Progenitor cell of endocrine pancreas (in vitro differentiated cells): ENCODE measurements at regions not wholly inside any gene's neighbourhood (a gene's known extent, or its start where the extent isn't known, plus 50 kb on each side); places are given as distances from the start of the nearest gene placed in this dataset.

Experiments
- DNase-seq: peaks from one replicate; pipeline ENCODE4 v3.0.0; 2021; ENCODE audit warnings: low spot score; ENCODE audit not compliant: unreplicated experiment
- H3K27ac Mint-ChIP-seq: 2 replicates; pipeline ENCODE4 v1.8.0; 2021; ENCODE audit warnings: mild to moderate bottlenecking, moderate library complexity, mixed read lengths
- H3K27me3 Mint-ChIP-seq: 2 replicates; pipeline ENCODE4 v1.8.0; 2021; ENCODE audit warnings: mixed read lengths
- H3K36me3 Mint-ChIP-seq: 2 replicates; pipeline ENCODE4 v1.8.0; 2022; ENCODE audit warnings: mixed read lengths; ENCODE audit not compliant: insufficient read depth
- H3K4me1 Mint-ChIP-seq: 2 replicates; pipeline ENCODE4 v1.8.0; 2021; ENCODE audit warnings: low read depth, mixed read lengths
- H3K4me3 Mint-ChIP-seq: 2 replicates; pipeline ENCODE4 v1.8.0; 2021; ENCODE audit warnings: low read depth, mild to moderate bottlenecking, moderate library complexity, mixed read lengths
- H3K9me3 Mint-ChIP-seq: 2 replicates; pipeline ENCODE4 v1.8.0; 2021; ENCODE audit warnings: low read depth, mixed read lengths
- TF ChIP-seq, protein P1 (sequence below): fragments of 200-600 bp; sonication (generic); IDR thresholded peaks from one replicate; pipeline ENCODE4 v1.5.0; 2021; ENCODE audit warnings: antibody characterized with exemption, mild to moderate bottlenecking; ENCODE audit not compliant: unreplicated experiment

DNA sequence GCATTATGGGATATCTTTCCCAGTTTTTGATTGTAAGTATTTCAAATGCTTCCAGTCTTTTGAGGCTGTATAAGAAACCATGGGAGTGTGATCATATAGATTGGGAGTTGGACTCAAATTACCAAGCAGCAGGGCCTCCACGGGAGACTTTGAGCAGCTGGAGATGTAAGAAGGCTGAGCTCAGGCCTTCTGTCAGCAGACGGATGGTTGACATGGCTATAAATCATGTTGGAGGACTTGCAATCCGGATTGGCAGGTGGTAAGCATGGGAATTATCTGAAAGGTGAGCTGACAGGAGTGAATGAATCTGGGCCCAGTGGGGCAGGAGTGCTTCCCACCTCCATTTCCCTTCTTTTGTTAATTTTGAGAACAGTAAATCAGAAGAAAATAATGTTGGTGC is 83.2 kb upstream of the PPM1J start:
- Mint-ChIP-seq H3K27ac (no peak overlapping the region), H3K36me3 (no peaks in the 10 kb centered on the region), H3K9me3 (no peaks in the 10 kb centered on the region), H3K27me3 (peaks cover 9% of the 10 kb centered on the region), H3K4me1 (peaks cover 9% of the 10 kb centered on the region), H3K4me3 (no peak overlapping the region)
- TF ChIP-seq, protein P1, sequence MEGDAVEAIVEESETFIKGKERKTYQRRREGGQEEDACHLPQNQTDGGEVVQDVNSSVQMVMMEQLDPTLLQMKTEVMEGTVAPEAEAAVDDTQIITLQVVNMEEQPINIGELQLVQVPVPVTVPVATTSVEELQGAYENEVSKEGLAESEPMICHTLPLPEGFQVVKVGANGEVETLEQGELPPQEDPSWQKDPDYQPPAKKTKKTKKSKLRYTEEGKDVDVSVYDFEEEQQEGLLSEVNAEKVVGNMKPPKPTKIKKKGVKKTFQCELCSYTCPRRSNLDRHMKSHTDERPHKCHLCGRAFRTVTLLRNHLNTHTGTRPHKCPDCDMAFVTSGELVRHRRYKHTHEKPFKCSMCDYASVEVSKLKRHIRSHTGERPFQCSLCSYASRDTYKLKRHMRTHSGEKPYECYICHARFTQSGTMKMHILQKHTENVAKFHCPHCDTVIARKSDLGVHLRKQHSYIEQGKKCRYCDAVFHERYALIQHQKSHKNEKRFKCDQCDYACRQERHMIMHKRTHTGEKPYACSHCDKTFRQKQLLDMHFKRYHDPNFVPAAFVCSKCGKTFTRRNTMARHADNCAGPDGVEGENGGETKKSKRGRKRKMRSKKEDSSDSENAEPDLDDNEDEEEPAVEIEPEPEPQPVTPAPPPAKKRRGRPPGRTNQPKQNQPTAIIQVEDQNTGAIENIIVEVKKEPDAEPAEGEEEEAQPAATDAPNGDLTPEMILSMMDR, result no peak
- DNase-seq, result no peak

GRCh38 chr1:112797224-112797623 is 82.1 kb upstream of the PPM1J start:
- Mint-ChIP-seq H3K27me3 (peaks cover 7% of the 10 kb centered on the region), H3K36me3 (no peaks in the 10 kb centered on the region), H3K4me3 (no peak overlapping the region), H3K27ac (no peak overlapping the region), H3K4me1 (peaks cover 9% of the 10 kb centered on the region), H3K9me3 (no peaks in the 10 kb centered on the region)
- DNase-seq, result no peak
- TF ChIP-seq, protein P1, result no peak

- Mint-ChIP-seq H3K4me3 (no peak overlapping the region), H3K9me3 (no peaks in the 10 kb centered on the region), H3K27me3 (peaks cover 19% of the 10 kb centered on the region), H3K36me3 (no peaks in the 10 kb centered on the region), H3K4me1 (peaks cover 19% of the 10 kb centered on the region), H3K27ac (no peak overlapping the region)
- DNase-seq, result no peak
- TF ChIP-seq, protein P1, result no peak
Observed at GRCh38 chr1:112794654-112795239, 79.6 kb upstream of the PPM1J start.

DNA sequence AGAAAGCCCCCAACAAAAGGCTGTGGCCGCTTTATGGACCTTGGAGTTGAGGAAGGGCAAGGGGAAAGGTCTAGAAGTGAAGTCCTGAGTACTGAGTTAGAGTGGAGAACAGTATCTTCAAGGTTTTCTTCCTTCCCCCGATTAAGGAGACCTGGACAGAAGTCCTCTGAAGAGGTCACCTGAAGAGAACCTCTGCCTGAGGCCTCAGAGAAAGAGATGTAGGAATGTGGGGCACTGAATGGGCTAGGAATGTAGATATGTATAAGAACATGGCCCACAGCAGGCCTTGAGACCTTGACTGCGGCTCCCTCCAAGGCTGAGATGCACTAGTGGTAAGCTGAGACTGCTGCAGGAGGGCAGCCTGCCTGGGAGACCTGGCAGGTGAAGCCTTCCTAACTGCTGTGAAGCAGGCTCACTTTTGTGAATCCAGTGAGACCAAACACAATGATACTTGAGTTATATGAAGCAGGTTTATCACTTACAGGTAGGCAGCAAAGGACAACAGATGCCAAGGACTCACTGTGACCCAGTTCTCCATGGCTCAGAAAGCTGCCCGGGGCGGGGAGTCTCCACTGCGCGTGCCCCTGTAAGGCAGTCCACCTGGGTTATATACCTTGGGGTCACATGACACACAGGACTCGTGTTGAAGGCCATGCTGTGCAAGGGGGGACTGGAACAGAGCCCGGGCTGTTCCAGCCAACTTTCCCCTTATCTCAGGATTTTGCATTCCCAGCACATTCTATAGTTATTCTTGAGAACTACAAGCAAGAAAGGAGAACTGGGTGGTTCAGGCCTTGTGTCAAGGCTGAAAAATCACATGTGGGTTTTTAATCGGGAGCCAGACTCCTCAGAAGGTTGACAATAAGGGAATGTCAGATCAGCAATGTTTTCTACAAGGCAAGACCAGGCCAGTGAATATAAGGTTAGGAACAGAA is 78.8 kb upstream of the PPM1J start:
- no peak overlapping the region for H3K27ac Mint-ChIP-seq
- H3K9me3 Mint-ChIP-seq, result no peaks in the 10 kb centered on the region
- peaks cover 19% of the 10 kb centered on the region for H3K4me1 Mint-ChIP-seq
- H3K4me3 Mint-ChIP-seq, result no peak overlapping the region
- H3K27me3 Mint-ChIP-seq, result peaks cover 19% of the 10 kb centered on the region
- H3K36me3 Mint-ChIP-seq, result no peaks in the 10 kb centered on the region
- DNase-seq, result no peak
- TF ChIP-seq, protein P1, result no peak

- Mint-ChIP-seq H3K9me3 (no peaks in the 10 kb centered on the region), H3K27me3 (peaks cover 19% of the 10 kb centered on the region), H3K27ac (no peak overlapping the region), H3K36me3 (no peaks in the 10 kb centered on the region), H3K4me3 (no peak overlapping the region), H3K4me1 (peaks cover 19% of the 10 kb centered on the region)
- DNase-seq, result no peak
- TF ChIP-seq, protein P1, result no peak
Observed at GRCh38 chr1:112791723-112792104, 76.6 kb upstream of the PPM1J start.
